T-helper 1 cell treated with Interleukin-12 subunit alpha and Interleukin-12 subunit beta and Interleukin-4 antibody, amounts not matched to agents 30 μg/mL and 1 μg/mL, for 36 hours (primary cell): ENCODE measurements at regions not wholly inside any gene's neighbourhood (a gene's known extent, or its start where the extent isn't known, plus 50 kb on each side); places are given as distances from the start of the nearest gene placed in this dataset.

Experiments
- H3K27ac Mint-ChIP-seq: one replicate; pipeline ENCODE4 v1.8.0; 2021; ENCODE audit warnings: mild to moderate bottlenecking, mixed read lengths
- H3K27me3 Mint-ChIP-seq: one replicate; pipeline ENCODE4 v1.8.0; 2021; ENCODE audit warnings: low read depth, mixed read lengths
- H3K36me3 Mint-ChIP-seq: one replicate; pipeline ENCODE4 v1.8.0; 2021; ENCODE audit warnings: low read depth, mixed read lengths
- H3K4me1 Mint-ChIP-seq: one replicate; pipeline ENCODE4 v1.8.0; 2021; ENCODE audit warnings: low read depth, mixed read lengths
- H3K4me3 Mint-ChIP-seq: one replicate; pipeline ENCODE4 v1.8.0; 2021; ENCODE audit warnings: mild to moderate bottlenecking, moderate library complexity, mixed read lengths
- H3K9me3 Mint-ChIP-seq: one replicate; pipeline ENCODE4 v1.8.0; 2021; ENCODE audit warnings: mixed read lengths

GRCh38 chr5:3654515-3654914 lies 58.9 kb downstream of the IRX1 start:
- Mint-ChIP-seq H3K27ac (no peak overlapping the region), H3K27me3 (no peaks in the 10 kb centered on the region), H3K4me3 (no peak overlapping the region), H3K36me3 (no peaks in the 10 kb centered on the region), H3K9me3 (no peaks in the 10 kb centered on the region), H3K4me1 (no peaks in the 10 kb centered on the region)

DNA sequence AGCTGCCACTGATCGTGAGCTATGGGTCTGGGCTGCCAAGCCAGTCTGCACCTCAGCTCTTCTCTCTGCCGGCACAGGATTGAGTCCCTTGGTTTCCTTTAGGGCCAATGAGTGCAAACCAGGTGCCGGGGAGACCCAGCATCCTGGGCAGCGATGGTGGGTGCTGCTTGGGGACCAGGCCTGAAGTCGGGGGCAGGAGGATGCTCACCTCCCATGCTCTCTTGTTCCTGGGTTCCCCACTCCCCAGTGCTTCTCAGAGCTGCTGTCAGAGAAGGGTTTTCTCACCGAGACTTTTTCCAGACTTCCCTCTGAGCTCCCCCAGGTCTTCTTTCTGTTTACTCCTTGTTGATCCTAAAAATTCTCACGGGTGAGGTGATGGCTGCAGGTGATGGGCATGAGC lies 61.2 kb downstream of the IRX1 start:
- no peaks in the 10 kb centered on the region for H3K9me3 Mint-ChIP-seq
- H3K27me3 Mint-ChIP-seq, result no peaks in the 10 kb centered on the region
- no peak overlapping the region for H3K4me3 Mint-ChIP-seq
- H3K4me1 Mint-ChIP-seq, result no peaks in the 10 kb centered on the region
- H3K27ac Mint-ChIP-seq, result no peak overlapping the region
- H3K36me3 Mint-ChIP-seq, result no peaks in the 10 kb centered on the region

- Mint-ChIP-seq H3K9me3 (no peaks in the 10 kb centered on the region), H3K27ac (no peak overlapping the region), H3K4me3 (no peak overlapping the region), H3K27me3 (no peaks in the 10 kb centered on the region), H3K4me1 (no peaks in the 10 kb centered on the region), H3K36me3 (no peaks in the 10 kb centered on the region)
Observed at GRCh38 chr5:3657364-3658022, 61.9 kb downstream of the IRX1 start.

DNA sequence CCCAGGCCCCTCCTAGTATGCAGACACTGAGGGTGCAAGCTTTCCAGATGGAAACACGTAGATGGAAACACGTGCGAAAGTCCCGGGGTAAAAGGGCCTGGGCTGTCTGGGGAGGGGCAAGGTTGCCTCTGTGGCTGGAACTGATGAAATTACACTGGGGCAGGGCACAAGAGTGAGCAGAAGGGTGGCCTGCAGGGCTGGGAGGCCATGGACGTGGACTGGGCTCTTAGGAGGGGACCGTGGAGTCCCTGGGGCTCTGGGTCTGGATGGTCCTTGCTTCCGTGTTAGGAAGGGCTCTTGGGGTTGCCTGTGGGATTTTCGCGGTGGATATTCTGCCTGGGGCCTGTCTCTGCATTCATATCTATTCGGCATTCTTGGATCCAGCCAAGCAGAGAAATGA lies 63.3 kb downstream of the IRX1 start:
- no peaks in the 10 kb centered on the region for H3K4me1 Mint-ChIP-seq
- H3K27ac Mint-ChIP-seq, result no peak overlapping the region
- H3K9me3 Mint-ChIP-seq, result no peaks in the 10 kb centered on the region
- H3K27me3 Mint-ChIP-seq, result no peaks in the 10 kb centered on the region
- no peak overlapping the region for H3K4me3 Mint-ChIP-seq
- no peaks in the 10 kb centered on the region for H3K36me3 Mint-ChIP-seq

DNA sequence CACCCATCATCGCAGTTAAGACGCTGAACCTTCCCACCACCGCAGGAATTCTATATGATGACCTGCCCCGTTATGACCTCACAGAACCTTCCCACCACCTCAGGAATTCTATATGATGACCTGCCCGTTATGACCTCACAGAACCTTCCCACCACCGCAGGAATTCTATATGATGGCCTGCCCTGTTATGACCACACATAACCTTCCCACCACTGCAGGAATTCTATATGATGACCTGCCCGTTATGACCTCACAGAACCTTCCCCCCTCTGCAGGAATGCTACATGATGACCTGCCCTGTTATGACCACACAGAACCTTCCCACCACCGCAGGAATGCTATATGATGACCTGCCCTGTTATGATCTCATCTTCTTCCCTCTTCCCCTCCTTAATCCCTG lies 64.3 kb downstream of the IRX1 start:
- H3K27me3 Mint-ChIP-seq, result no peaks in the 10 kb centered on the region
- H3K36me3 Mint-ChIP-seq, result no peaks in the 10 kb centered on the region
- no peak overlapping the region for H3K27ac Mint-ChIP-seq
- no peak overlapping the region for H3K4me3 Mint-ChIP-seq
- H3K4me1 Mint-ChIP-seq, result no peaks in the 10 kb centered on the region
- H3K9me3 Mint-ChIP-seq, result no peaks in the 10 kb centered on the region

GRCh38 chr5:3660630-3661029 lies 65.0 kb downstream of the IRX1 start:
- Mint-ChIP-seq H3K27me3 (no peaks in the 10 kb centered on the region), H3K9me3 (no peaks in the 10 kb centered on the region), H3K4me1 (no peaks in the 10 kb centered on the region), H3K4me3 (no peak overlapping the region), H3K36me3 (no peaks in the 10 kb centered on the region), H3K27ac (no peak overlapping the region)

DNA sequence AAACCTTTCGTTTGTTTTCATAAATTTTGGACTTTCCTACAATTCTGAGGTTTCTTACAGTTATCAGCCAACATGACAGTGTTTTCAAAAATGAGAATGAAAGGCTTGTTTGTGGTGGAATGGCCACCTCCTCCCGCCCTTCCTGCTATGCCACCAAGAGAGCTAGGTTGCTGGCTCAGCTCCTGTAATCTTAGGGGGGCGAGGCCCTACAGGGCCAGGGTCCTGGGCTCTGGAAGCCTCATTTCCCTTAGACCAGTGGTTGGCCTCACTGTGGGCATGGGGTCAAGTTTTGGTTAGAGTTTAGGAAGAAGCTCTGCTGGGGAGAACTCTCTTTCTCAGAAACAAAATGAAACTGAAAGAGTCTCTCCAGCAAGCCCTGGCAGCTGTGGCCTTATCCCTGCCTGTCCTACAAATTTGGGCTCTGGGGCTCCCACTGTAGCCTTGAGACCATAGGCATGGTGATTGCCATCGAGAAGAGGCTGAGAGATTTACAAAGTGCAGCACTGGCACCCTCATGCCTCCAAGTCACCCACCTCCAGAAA lies 66.2 kb downstream of the IRX1 start:
- Mint-ChIP-seq H3K4me1 (no peaks in the 10 kb centered on the region), H3K27me3 (no peaks in the 10 kb centered on the region), H3K36me3 (no peaks in the 10 kb centered on the region), H3K27ac (no peak overlapping the region), H3K4me3 (no peak overlapping the region), H3K9me3 (no peaks in the 10 kb centered on the region)

DNA sequence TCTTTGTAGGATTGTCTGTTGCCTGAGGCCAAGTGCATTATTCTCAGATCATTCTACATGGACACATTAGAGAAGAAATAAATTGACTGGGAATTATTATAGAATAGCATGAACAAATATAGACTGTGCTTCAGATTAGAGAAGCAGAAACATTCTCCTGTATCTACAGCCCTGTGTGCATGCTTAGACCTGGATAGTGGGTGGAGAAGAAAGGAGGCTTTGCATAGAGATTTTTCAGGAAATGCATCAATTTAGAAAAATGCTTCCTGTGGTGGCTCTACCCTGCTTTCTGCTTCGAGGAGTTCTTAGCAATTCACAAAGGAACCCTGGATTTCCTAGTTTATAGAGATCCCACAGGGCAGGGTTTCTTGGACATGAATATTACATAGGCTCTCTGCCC lies 66.7 kb downstream of the IRX1 start:
- H3K4me3 Mint-ChIP-seq, result no peak overlapping the region
- H3K27ac Mint-ChIP-seq, result no peak overlapping the region
- no peaks in the 10 kb centered on the region for H3K4me1 Mint-ChIP-seq
- H3K9me3 Mint-ChIP-seq, result no peaks in the 10 kb centered on the region
- no peaks in the 10 kb centered on the region for H3K27me3 Mint-ChIP-seq
- no peaks in the 10 kb centered on the region for H3K36me3 Mint-ChIP-seq

GRCh38 chr5:3671337-3671736 lies 75.7 kb downstream of the IRX1 start:
- H3K36me3 Mint-ChIP-seq, result no peaks in the 10 kb centered on the region
- peaks cover 7% of the 10 kb centered on the region for H3K9me3 Mint-ChIP-seq
- no peak overlapping the region for H3K27ac Mint-ChIP-seq
- H3K27me3 Mint-ChIP-seq, result no peaks in the 10 kb centered on the region
- no peak overlapping the region for H3K4me3 Mint-ChIP-seq
- no peaks in the 10 kb centered on the region for H3K4me1 Mint-ChIP-seq

- Mint-ChIP-seq H3K36me3 (no peaks in the 10 kb centered on the region), H3K4me3 (no peak overlapping the region), H3K9me3 (peaks cover 2% of the 10 kb centered on the region), H3K27me3 (no peaks in the 10 kb centered on the region), H3K27ac (no peak overlapping the region), H3K4me1 (no peaks in the 10 kb centered on the region)
Observed at GRCh38 chr5:3678801-3679200, 83.2 kb downstream of the IRX1 start.

GRCh38 chr5:3680821-3681220 lies 85.2 kb downstream of the IRX1 start:
- Mint-ChIP-seq H3K27me3 (no peaks in the 10 kb centered on the region), H3K36me3 (no peaks in the 10 kb centered on the region), H3K27ac (no peak overlapping the region), H3K9me3 (peaks cover under 1% of the 10 kb centered on the region), H3K4me1 (no peaks in the 10 kb centered on the region), H3K4me3 (no peak overlapping the region)

DNA sequence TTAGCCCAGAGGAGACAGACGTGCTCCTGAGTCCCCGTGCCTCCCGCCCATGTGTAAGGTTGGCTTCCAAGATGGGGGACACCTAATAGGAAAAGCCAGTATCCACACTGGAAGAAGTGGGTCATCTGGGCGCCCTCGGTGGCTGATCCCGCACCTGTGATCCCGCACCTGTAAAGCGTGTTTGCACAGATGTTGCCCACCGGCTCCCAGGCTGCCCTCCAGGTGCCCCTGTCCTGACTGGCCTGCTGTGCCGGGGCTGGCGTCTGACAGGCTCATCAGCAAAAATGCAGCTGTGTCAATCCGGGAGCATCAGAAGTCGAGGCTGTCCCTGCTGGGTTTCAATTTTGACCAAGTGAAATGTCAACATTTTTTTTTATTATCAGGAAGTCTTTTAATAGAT lies 88.5 kb downstream of the IRX1 start:
- no peaks in the 10 kb centered on the region for H3K36me3 Mint-ChIP-seq
- H3K27ac Mint-ChIP-seq, result no peak overlapping the region
- H3K9me3 Mint-ChIP-seq, result peaks cover 6% of the 10 kb centered on the region
- no peaks in the 10 kb centered on the region for H3K27me3 Mint-ChIP-seq
- H3K4me3 Mint-ChIP-seq, result no peak overlapping the region
- no peaks in the 10 kb centered on the region for H3K4me1 Mint-ChIP-seq

DNA sequence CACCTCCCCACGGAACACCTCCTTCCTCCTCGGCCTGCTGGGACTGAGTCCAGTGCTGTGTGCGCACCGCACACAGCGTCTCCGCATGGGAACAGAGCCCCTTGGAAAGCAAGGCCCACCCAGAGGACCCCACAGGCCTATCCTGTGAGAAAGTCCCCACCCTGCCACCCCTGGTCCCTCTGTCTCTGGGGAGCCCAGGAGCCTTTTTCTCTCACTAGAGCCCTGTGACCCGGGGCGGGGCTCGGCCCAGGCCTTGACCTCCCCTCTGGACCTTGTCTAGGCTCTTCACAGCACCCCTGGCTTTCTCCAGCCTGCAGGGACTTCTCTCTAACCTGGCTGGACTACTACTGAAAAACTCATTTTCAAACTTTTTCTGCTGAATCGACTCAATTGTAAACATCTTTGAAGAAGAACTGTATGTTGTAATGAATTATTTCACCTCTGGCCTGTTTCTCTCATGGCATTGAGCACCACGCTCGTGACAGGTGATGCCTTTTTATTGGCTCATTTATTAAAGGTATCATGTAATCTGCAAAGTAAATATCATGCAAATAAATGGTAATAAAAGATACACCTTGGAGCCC lies 89.2 kb downstream of the IRX1 start:
- Mint-ChIP-seq H3K36me3 (no peaks in the 10 kb centered on the region), H3K4me3 (no peak overlapping the region), H3K27me3 (no peaks in the 10 kb centered on the region), H3K9me3 (peaks cover 6% of the 10 kb centered on the region), H3K27ac (no peak overlapping the region), H3K4me1 (no peaks in the 10 kb centered on the region)

DNA sequence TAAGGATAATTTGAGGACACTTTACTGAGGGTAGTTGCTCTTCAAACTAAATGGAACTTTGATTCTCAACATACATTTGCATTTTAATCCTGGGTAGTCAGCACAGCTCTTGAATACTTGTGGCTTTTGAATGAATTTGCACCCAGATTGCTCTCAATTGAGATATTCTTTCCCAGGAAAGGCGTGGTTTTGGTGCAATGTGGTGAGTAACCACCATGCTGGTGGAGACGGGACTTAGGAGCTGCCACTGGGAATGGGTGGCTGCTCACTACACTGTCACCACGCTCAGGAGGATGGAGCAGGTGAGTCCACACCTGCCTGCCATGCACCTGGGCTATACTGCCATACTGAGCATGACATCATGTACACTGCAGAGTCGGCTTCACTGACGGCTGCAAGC lies 99.2 kb downstream of the IRX1 start:
- Mint-ChIP-seq H3K36me3 (no peaks in the 10 kb centered on the region), H3K9me3 (no peaks in the 10 kb centered on the region), H3K27me3 (no peaks in the 10 kb centered on the region), H3K4me3 (no peak overlapping the region), H3K4me1 (no peaks in the 10 kb centered on the region), H3K27ac (no peak overlapping the region)

- H3K4me1 Mint-ChIP-seq, result no peaks in the 10 kb centered on the region
- no peaks in the 10 kb centered on the region for H3K36me3 Mint-ChIP-seq
- no peaks in the 10 kb centered on the region for H3K27me3 Mint-ChIP-seq
- H3K4me3 Mint-ChIP-seq, result no peak overlapping the region
- no peak overlapping the region for H3K27ac Mint-ChIP-seq
- no peaks in the 10 kb centered on the region for H3K9me3 Mint-ChIP-seq
Observed at GRCh38 chr5:3695818-3696217, 100.2 kb downstream of the IRX1 start.
